ENCODE measurements at regions not wholly inside any gene's neighbourhood (a gene's known extent, or its start where the extent isn't known, plus 50 kb on each side); places are given as distances from the start of the nearest gene placed in this dataset.

DNA sequence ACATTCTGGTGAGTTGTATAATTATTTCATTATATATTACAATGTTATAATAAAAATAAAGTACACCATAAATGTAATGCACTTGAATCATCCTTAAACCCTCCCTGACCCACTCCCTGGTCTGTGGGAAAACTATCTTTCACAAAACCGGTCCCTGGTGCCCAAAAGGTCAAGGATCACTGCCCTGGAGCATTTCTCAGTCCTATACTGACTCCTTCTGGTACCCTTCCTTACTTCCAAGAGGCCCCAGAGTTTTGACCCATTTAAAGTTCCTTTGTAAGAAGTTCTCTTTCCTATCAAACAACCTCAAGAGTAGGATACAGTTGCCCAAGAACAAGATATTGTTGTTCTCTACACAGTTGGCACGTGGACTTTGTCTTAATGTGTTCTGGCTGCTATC lies 88.9 kb upstream of the TRPM3 start:
- TF ChIP-seq, protein P1, sequence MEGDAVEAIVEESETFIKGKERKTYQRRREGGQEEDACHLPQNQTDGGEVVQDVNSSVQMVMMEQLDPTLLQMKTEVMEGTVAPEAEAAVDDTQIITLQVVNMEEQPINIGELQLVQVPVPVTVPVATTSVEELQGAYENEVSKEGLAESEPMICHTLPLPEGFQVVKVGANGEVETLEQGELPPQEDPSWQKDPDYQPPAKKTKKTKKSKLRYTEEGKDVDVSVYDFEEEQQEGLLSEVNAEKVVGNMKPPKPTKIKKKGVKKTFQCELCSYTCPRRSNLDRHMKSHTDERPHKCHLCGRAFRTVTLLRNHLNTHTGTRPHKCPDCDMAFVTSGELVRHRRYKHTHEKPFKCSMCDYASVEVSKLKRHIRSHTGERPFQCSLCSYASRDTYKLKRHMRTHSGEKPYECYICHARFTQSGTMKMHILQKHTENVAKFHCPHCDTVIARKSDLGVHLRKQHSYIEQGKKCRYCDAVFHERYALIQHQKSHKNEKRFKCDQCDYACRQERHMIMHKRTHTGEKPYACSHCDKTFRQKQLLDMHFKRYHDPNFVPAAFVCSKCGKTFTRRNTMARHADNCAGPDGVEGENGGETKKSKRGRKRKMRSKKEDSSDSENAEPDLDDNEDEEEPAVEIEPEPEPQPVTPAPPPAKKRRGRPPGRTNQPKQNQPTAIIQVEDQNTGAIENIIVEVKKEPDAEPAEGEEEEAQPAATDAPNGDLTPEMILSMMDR (IDR thresholded peaks at IDR 0.05; ENCODE audit: low read depth, low read length, missing control alignments) = no peak
- H3K4me3 ChIP-seq (ENCODE audit: low read depth, low read length) = no peak overlapping the region
- DNase-seq (ENCODE audit: low read depth) = no peak

DNA sequence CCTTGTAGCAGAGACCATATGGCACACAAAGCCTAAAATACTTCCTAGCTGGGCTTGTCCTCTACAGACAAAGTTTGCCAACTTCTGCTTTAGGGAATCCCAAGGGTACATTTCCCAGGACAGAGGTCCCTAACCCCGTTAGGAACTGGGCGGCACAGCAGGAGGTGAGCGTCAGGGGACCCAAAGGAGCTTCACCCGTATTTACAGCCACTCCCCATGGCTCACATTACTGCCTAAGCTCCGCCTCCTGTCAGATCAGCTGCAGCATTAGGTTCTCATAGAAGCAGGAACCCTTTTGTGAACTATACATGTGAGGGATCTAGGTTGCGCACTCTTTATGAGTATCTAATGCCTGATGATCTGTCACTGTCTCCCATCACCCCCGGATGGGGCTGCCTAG lies 88.5 kb upstream of the TRPM3 start:
- TF ChIP-seq, protein P1 (IDR thresholded peaks at IDR 0.05; ENCODE audit: low read depth, low read length, missing control alignments) = no peak
- H3K4me3 ChIP-seq (ENCODE audit: low read depth, low read length) = no peak overlapping the region
- DNase-seq (ENCODE audit: low read depth) = no peak

DNA sequence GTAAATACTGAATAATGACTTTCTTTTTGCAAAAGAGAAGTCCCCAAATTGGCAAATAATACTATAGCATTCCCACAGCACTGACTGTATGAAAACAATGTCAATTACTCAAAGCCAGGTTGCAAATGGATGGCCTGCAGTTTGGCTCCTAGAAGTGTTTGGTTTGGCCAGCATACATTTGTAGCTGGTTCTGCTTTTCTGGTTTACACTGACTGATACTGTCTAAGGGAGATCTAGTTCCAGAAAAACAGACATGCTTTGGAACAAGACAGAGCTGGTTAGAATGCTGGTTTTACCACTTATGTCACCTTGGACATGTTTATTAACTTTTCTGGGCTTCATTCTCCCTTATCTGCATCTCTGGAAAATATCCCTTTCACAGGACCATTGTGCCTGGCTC lies 81.5 kb upstream of the TRPM3 start:
- H3K4me3 ChIP-seq (ENCODE audit: low read depth, low read length) = no peak overlapping the region
- TF ChIP-seq, protein P1 (IDR thresholded peaks at IDR 0.05; ENCODE audit: low read depth, low read length, missing control alignments) = no peak
- DNase-seq (ENCODE audit: low read depth) = no peak

DNA sequence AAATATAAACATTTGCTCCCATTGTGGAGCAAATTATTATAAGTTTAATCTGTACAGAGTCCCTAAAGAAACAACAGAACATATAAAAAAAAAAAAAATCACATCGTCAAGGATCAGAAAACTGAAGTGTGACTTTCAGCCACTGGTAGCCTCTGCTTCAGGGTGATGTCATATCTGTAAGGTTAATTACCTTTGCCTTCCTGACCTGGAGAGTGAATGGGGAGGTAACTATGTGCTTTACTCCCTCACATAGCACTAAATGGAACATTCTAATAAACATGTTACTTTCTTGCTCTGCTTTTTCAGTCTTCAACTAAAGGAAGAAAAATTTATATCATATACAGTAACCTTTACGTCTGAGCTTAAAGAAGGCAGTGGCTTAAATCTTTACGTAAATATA lies 70.3 kb upstream of the TRPM3 start:
- H3K4me3 ChIP-seq (ENCODE audit: low read depth, low read length) = no peak overlapping the region
- DNase-seq (ENCODE audit: low read depth) = no peak
- TF ChIP-seq, protein P1 (IDR thresholded peaks at IDR 0.05; ENCODE audit: low read depth, low read length, missing control alignments) = no peak

DNA sequence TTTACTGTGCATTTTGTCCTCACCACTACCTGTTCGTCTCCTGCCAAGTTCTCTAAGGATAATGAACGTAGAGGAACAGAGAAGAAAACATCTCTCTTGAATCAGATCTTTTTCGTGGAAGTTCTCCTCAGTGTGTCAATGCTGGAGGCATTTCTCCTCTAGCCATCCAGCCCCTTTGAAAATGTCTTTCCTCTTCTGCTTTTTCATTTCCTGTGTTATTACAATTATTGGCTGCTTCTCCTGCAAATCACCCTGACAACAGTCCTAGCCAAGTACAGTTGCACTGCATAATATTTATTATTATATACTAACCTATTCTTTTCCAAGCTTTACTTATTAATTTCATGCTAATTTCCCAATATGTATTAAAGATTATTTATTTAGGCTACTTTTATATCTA lies 61.8 kb upstream of the TRPM3 start:
- DNase-seq (ENCODE audit: low read depth) = no peak
- TF ChIP-seq, protein P1 (IDR thresholded peaks at IDR 0.05; ENCODE audit: low read depth, low read length, missing control alignments) = no peak
- no peak overlapping the region for H3K4me3 ChIP-seq (ENCODE audit: low read depth, low read length)

DNA sequence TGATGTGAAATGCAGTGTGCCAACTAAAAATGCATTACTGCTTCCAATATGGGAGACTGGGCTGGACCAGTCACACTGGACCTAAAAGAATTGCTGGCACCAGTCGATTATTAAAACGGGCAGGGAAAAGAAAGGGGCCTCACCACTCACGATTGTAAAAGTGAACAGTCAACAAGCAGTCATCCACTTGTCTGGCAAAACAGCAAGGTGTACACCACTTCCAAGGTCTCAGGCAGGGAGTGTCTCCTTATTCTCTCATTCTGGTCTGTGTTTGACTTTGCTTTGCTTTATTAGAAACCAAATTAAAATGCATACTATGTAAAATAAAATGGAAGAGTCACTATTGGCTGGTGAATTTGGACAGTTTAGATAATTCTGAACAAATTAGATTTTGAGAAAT lies 57.8 kb upstream of the TRPM3 start:
- DNase-seq (ENCODE audit: low read depth) = no peak
- H3K4me3 ChIP-seq (ENCODE audit: low read depth, low read length) = no peak overlapping the region
- TF ChIP-seq, protein P1 (IDR thresholded peaks at IDR 0.05; ENCODE audit: low read depth, low read length, missing control alignments) = no peak

DNA sequence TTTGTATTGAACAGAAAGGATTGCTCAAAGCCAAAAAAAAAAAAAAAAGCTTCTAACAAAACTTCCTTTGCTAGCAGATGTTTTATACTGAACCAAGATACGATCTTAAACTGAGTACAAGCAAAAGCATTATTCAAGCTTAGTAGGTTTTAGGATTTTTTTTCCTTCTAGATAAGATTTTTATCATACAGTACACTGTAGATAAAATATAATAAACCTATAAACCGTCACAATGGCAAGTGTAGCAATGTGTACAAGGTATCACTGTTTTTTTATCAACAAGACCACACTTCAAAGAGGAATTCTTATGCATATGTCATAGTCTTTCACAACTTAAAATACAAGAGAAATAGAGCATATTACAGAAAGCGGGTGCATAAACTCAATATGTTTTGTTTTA lies 56.5 kb upstream of the TRPM3 start:
- TF ChIP-seq, protein P1 (IDR thresholded peaks at IDR 0.05; ENCODE audit: low read depth, low read length, missing control alignments) = no peak
- no peak for DNase-seq (ENCODE audit: low read depth)
- no peak overlapping the region for H3K4me3 ChIP-seq (ENCODE audit: low read depth, low read length)

Data from GM12864 (cell line).